Psoas muscle (tissue), 7 donors: ENCODE measurements at regions not wholly inside any gene's neighbourhood (a gene's known extent, or its start where the extent isn't known, plus 50 kb on each side); places are given as distances from the start of the nearest gene placed in this dataset.

Source experiments
- ATAC-seq, 4 donors: fragments of 200-7000 bp; cut with Tn5 transposase; one replicate each; pipeline ENCODE4 v1.9.1; 2020; ENCODE audit warnings: moderate library complexity in 3 of 4, mild to moderate bottlenecking in 2 of 4
- DNase-seq, 2 donors: peaks; one replicate each; pipeline ENCODE4 v3.0.0-alpha.2; 2020
- H3K27ac ChIP-seq: fragments of 200-600 bp; one replicate; pipeline ENCODE4 v1.8.0; 2022
- H3K27me3 ChIP-seq, 3 donors: fragments of 200-600 bp in 1 of 3; one replicate each; pipeline versions ENCODE4 v1.6.1 to v1.8.0; 2013 to 2022; ENCODE audit warnings: low read length in 2 of 3, mild to moderate bottlenecking in 2 of 3, moderate library complexity in 1 of 3; ENCODE audit not compliant: insufficient read depth in 3 of 3
- H3K36me3 ChIP-seq, 2 donors: fragments of 200-600 bp in 1 of 2; one replicate each; pipeline versions ENCODE4 v1.6.1 to v1.8.0; 2013 to 2022; ENCODE audit warnings: low read depth in 1 of 2, mild to moderate bottlenecking in 1 of 2, moderate library complexity in 1 of 2; ENCODE audit not compliant: insufficient read depth in 1 of 2
- H3K4me1 ChIP-seq: fragments of 200-600 bp; one replicate; pipeline ENCODE4 v1.8.0; 2022
- H3K4me3 ChIP-seq: fragments of 200-600 bp; one replicate; pipeline ENCODE4 v1.8.0; 2022; ENCODE audit warnings: mild to moderate bottlenecking
- H3K9me3 ChIP-seq: fragments of 200-600 bp; one replicate; pipeline ENCODE4 v1.8.0; 2022
- WGBS, 3 donors: extraction: QIAGEN DNeasy Blood & Tissue Kit; methylation state at CpG; one replicate each; pipeline versions ENCODE4 v1.1.6 to v1.1.7; 2013; 5-methylcytosine and 5-hydroxymethylcytosine counted together
- intact Hi-C, 2 donors: fragments of 100-400 bp; cut with DNase I; formaldehyde crosslinking; loops; one replicate each; pipeline versions ENCODE4 v1.11.0 to v1.14.2; 2022
- TF ChIP-seq, protein P1 (sequence below): fragments of 200-600 bp; IDR thresholded peaks from one replicate; pipeline ENCODE4 v1.8.0; 2022; ENCODE audit warnings: antibody characterized with exemption
- donor health status: healthy with polysubstance abuse.
- donor health status: DM: no; HTN: no; CAD: no; lungs with moderate emphysema.
- donor health status: Bipolar disorder and iron deficiency.
- donor health status: healthy.
- donor health status: DM: yes; HTN: yes; CAD: no.
- donor health status: DM: no; HTN: no; CAD: no.
- donor health status: DM: yes; HTN: yes; CAD: no.

GRCh38 chrX:36501169-36501702 is 506.9 kb upstream of the FAM47C start:
- DNase-seq (no peak), ATAC-seq (no peak)
- 83 to 87% (median 87%) methylated on average over 8 of the region's 8 CpGs for WGBS, 3 donors
- Histone ChIP-seq H3K4me3 (no peak overlapping the region), H3K36me3 (no peaks in the 10 kb centered on the region), H3K27ac (no peak overlapping the region), H3K9me3 (no peaks in the 10 kb centered on the region), H3K4me1 (no peaks in the 10 kb centered on the region), H3K27me3 (no peaks in the 10 kb centered on the region)
- intact Hi-C loops = no loop called here
- TF ChIP-seq, protein P1, sequence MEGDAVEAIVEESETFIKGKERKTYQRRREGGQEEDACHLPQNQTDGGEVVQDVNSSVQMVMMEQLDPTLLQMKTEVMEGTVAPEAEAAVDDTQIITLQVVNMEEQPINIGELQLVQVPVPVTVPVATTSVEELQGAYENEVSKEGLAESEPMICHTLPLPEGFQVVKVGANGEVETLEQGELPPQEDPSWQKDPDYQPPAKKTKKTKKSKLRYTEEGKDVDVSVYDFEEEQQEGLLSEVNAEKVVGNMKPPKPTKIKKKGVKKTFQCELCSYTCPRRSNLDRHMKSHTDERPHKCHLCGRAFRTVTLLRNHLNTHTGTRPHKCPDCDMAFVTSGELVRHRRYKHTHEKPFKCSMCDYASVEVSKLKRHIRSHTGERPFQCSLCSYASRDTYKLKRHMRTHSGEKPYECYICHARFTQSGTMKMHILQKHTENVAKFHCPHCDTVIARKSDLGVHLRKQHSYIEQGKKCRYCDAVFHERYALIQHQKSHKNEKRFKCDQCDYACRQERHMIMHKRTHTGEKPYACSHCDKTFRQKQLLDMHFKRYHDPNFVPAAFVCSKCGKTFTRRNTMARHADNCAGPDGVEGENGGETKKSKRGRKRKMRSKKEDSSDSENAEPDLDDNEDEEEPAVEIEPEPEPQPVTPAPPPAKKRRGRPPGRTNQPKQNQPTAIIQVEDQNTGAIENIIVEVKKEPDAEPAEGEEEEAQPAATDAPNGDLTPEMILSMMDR = no peak

DNA sequence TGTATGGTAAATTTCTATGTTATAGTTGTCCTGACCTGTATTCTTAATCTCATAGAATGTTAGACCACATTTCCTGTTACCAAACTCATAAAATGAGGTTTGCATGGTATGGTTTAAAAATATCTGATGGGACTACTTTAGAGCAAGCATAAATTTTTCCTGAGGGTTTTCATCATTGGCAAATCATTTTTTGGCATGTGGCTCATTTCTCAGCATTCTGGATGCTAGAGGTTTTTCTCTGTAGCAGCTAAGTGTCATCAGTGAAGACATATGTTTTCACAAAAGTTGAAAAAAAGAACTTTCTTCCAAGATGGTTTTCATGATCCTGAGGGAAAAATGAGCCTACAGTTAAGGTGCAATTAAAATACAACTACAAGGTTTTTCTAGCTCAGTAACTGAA is 503.5 kb upstream of the FAM47C start:
- ATAC-seq = no peak
- DNase-seq = no peak
- intact Hi-C loops = no loop called here
- Histone ChIP-seq H3K27ac (no peak overlapping the region), H3K36me3 (no peaks in the 10 kb centered on the region), H3K4me3 (no peak overlapping the region), H3K4me1 (no peaks in the 10 kb centered on the region), H3K27me3 (no peaks in the 10 kb centered on the region), H3K9me3 (peaks cover 2% of the 10 kb centered on the region)
- TF ChIP-seq, protein P1 = no peak

- DNase-seq (no peak), ATAC-seq (no peak)
- Histone ChIP-seq H3K27me3 (no peaks in the 10 kb centered on the region), H3K4me1 (no peaks in the 10 kb centered on the region), H3K9me3 (peaks cover 2% of the 10 kb centered on the region), H3K4me3 (no peak overlapping the region), H3K27ac (no peak overlapping the region), H3K36me3 (no peaks in the 10 kb centered on the region)
- WGBS, 3 donors = 44 to 57% (median 56%) methylated on average over 1 of the region's 1 CpG
- TF ChIP-seq, protein P1 = no peak
- intact Hi-C loops = no loop called here
Observed at GRCh38 chrX:36508042-36508441, 500.1 kb upstream of the FAM47C start.

DNA sequence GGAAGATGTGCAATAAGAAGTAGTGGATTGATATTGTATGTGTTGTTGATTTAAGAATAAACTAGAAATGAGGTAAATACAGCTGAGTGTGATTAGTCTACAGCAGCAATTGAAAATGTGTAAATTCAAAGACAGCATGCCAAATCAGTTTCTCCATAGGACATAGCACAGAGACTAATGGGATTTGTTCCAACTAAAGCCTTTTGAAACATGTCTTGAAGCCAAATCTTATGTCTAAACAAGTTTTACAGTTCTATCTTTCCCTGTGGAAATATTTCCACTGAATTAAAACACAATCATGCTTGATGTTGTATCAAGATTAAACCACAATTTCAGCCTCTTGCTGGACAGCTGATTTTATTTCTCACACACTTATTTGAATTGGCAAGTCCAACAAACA is 497.4 kb upstream of the FAM47C start:
- H3K27me3 ChIP-seq = no peaks in the 10 kb centered on the region
- no peak overlapping the region for H3K27ac ChIP-seq
- no peak overlapping the region for H3K4me3 ChIP-seq
- no peaks in the 10 kb centered on the region for H3K4me1 ChIP-seq
- no peaks in the 10 kb centered on the region for H3K36me3 ChIP-seq
- TF ChIP-seq, protein P1 = no peak
- intact Hi-C loops = no loop called here
- peaks cover 13% of the 10 kb centered on the region for H3K9me3 ChIP-seq
- ATAC-seq (no peak), DNase-seq (no peak)

DNA sequence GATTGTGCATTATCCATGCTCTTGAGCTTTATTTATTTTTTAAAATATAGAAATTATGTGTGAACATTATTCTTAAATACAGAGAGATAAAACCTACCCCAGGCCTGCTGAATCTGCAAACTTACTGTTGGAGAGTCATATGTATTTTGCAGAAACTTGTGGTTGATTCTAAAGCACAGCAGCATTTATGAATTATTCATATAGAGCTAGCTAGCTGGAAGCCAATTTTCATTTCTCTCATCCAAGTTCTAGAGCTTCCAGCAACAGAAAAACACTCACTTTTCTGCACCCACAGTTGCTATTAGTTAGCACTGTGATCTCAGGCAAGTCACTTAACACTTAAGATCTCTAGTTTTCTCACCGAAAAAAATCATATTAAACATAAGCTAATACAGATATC is 479.5 kb upstream of the FAM47C start:
- WGBS, 3 donors = 66 to 100% (median 93%) methylated on average over 1 of the region's 1 CpG
- Histone ChIP-seq H3K4me1 (no peaks in the 10 kb centered on the region), H3K27ac (no peak overlapping the region), H3K36me3 (no peaks in the 10 kb centered on the region), H3K4me3 (no peak overlapping the region), H3K27me3 (no peaks in the 10 kb centered on the region), H3K9me3 (no peaks in the 10 kb centered on the region)
- ATAC-seq (no peak), DNase-seq (no peak)
- TF ChIP-seq, protein P1 = no peak
- intact Hi-C loops = no loop called here
